Left forelimb (tissue), 1 donor: ENCODE measurements at regions not wholly inside any gene's neighbourhood (a gene's known extent, or its start where the extent isn't known, plus 50 kb on each side); places are given as distances from the start of the nearest gene placed in this dataset.
"Not testable (repeated sequence)": the region's sequence is repeated elsewhere in the genome, so short reads cannot be mapped to it uniquely, and the experiment has no call there.

Experiments used
- DNase-seq: peaks from one replicate; pipeline ENCODE4 v3.0.0-alpha.2; 2018; ENCODE audit warnings: low spot score

DNA sequence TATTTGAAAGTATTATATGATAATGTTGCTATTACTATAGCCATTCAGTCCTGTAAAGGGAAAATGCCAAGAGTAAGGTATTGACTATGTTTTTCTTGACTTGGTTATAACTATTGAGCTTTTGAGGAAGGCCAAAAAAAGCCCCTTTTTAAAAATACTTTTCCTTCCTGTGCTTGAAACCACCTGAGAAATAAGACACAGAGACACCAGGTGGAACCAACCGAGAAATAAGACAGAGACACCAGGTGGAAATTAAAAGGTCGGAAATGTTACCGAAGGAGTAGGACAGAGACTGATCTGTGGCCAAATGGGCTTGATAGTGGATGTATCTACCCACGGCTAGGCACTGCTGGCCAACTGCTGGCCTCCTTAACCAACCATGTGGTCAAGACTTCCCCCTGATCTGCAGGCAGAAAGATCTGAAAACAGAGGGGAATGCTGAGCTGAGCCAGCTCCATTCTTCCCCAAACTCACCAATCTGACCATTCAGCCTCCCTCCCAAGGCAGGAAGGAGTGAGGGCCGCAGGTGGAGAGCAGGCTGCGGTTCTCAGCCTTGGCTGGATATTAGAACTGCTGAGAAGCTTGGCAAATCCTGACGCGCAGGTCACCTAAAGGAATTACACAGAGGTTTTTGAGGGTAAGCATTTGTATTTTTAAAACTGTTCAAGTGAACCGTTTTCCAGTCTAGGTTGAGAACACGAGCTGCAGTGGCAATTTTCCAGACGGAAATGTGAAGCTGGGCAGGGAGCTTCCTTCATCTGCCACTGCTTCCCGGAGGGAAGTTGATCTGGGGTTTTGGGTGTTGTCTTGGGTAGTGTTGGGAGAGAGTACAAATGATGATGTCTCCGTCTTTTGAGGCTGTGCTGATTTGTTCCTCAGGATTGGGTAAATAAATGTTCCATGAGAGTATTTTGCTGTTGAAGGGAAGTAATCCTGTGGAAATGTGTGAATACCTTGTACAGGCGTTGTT, 121.7 kb upstream of the EXOC2 start:
- no peak for DNase-seq

DNA sequence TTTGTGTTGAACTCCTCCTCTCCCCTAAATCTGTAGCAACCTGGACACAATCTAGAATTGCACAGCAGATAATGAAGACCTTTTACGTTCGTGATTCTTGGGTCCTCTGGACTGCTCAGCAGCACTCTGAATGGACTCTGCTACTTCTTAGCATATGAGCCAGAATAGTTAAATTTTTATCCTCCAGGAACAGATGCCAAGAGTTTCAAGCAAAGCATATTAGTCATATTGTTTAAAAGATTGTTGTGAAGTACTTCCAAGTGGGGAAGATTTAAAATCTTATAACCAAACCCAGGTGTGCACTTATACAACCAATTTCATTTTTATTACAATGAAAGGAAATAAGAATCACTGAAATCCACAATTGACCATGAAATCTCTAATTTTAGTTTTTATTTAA, 118.9 kb upstream of the EXOC2 start:
- DNase-seq = no peak

DNA sequence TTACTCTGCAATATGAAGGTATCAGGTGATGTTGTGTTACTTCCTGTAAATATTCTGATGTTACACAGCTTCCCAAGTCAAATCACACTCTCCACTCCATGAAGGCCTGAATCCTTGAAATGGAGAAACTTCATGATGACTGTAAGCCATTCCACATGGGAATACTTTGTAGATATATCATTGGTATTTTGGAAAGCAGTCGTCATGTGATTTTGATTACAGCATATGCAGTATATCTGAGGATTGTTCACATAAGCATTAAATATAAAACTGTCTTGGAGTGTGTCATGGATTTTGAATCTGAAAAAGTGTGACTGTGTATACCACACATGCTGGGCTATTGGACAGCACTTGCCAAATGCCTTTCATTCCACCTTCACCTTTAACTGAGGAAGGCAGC, 118.3 kb upstream of the EXOC2 start:
- DNase-seq = no peak

DNA sequence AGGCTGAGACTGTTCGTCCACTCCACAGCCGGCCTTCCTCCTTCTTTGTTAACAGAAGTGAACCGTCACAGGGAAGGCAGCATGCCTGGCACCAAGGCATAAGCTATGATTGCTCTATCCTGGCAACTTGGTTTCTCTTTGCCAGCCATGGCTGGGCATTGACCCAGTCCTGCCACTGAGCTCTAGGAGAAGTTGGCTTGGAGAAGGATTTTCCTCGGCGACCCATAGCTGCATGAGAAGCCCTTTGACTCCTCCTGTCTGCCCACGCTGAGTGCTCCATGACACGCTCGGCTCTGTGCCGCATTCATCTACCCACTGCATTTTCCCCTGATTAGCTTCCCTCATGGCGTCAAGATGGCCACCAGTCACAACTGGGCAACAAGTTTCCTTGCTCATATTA, 111.8 kb upstream of the EXOC2 start:
- no peak for DNase-seq

DNA sequence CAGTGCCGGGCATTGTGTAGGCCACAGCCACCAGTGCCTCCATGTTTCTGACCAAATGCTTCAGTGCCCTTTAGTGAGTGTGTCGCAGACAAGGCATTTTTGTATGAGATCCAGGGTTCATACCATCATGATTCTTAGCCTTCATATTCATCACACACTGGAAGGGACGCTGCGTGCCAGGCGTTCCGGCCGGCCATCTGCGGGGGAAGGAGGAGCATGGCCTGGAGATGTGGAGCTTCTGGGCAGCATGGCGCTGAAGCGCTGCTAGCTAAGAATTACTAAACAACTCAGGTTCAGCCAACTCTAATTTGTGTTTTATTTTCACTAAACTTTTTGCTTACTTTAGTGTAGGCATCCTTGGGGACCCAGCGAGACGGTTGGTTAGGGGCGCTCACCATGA, 111.4 kb upstream of the EXOC2 start:
- DNase-seq = no peak

DNA sequence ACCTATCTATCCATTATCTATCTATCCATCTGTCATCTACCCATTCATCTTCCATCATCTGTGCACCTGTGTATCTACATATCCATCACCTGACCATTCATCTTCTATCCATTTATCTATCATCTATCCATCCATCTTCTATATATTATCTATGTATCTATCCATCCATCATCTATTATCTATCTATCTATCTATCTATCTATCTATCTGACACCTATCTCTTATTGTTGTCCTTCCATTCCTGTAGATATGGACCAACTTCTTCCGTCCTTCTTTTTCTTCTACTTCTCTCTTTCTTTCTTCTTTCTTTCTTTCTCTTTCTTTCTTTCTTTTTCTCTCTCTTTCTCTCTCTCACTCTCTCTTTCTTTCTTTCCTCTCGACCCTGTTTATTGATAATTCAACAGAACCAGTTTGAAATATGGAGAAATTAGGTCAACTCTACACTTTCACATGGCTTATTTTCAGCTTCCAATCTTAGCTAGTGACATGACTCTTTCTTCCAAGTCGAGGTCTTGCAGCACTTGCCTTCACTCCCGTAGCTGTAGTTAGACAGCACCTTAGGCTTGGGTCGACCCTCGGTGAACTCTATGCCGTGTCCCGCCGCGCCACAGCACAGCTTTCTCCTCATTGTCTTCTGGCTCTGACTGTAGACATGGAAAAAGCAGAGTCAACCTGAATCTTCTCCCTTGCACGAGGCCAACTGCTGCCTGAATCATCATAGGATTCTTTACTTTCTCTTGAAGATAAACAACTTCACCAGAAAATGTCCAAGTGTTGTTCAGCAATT, 110.4 kb upstream of the EXOC2 start:
- DNase-seq = no peak

DNA sequence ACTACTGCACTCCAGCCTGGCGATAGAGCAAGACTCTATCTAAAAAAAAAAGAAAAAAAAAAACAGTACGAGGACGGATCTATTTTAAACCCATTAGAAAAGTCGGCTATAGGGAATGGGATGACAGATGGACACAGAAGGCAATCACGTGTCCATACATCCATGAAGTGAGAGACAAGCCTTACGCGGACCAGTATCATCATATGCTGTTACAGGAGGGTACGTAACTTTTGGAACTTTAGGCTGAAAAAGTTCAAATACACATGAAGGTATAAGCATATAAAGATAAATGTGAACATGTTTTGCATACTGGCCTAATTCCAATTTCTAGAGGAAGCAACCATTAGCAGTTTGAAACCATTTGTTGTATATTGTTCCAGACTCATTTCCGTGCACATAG, 109.8 kb upstream of the EXOC2 start:
- DNase-seq = no peak

DNA sequence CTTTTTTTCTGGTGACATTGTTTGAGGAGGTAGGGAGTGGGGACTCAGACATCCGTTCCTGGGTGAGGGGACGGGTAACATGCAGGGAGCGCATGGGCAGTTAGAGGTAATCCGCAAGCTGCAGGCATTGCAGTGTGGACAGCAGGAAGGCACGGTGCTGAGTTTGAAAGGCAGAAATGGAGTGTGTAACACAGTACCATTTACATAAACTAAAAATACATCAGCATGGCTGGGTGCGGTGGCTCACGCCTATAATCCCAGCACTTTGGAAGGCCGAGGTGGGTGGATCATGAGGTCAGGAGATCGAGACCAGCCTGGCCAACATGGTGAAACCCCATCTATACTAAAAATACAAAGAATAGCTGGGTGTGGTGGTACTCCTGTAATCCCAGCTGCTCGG, 109.3 kb upstream of the EXOC2 start:
- DNase-seq = not testable (repeated sequence)

DNA sequence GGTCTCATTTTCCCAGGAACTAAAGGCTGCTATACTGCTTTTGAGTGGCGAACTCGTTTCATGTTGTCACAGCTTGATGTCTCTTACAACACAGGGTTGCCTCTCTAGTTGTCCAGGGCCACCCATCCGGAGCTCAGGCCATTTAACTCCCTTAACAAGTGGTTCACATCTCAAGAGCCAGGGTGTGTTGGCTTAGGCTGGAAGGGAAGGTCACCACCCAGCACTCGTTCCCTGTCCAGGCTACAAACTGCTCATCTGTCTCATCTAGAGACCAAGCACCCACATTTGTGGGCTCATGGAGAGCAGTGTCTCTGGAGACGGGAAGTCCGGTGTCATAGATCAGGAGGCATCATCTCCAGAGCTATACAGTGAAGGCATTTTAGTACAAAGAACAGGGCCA, 106.8 kb upstream of the EXOC2 start:
- no peak for DNase-seq

DNA sequence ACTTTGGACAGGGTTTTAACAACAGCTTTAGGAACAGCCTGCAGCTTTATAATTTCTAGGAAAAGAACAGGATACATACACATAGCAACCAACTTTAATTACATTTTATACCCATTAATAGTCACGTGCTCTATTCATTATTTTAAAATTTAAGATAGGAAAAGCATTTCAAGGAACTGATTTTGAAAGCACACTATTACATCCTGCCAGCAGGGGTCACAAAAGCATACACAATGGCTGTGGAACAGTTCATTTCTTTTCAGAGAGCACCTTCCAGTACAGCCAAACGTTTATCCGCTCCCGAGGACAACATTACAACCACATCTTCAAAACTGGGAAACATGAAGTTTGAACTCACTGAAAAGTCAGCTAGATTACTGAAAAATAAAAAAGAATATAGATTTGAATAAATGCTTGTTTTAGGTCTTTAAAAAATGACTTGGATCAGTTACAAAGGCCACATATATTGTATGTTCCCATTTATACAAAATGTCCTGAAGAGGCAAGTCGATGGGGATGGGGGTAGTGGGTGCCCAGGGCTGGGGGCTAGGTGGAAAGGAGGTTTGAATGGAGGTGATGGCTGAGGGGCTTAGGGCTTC, 104.6 kb upstream of the EXOC2 start:
- no peak for DNase-seq

DNA sequence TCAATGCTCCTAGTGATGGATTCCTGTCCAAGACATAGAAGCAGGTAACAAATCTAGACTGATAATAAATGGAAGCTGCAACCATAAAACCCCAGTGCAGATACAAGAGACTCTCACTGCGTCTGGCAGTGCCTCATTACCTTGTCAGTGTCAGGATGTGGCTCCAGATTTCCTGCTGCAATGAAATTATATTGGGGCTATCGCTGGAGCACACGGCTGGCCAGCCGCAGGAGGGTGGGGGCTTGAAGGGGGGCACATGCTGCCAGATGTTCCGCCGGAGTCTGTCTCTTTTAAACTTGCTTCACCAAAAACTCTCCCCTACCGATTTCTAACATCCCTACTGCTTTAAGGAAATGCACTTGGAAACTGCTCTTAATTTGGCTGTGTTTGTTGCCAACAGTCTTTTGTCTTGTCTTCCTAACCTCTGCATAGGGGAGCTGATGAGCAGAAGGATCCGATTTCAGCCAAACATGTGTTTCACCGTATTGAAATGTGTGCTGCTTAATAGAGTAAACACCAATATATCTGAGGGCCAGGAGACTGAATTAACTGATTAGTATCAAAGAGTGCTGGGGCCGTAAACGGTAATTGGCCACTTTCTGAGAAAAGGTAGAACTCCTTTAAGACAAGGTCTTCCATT, 102.2 kb upstream of the EXOC2 start:
- no peak for DNase-seq

DNA sequence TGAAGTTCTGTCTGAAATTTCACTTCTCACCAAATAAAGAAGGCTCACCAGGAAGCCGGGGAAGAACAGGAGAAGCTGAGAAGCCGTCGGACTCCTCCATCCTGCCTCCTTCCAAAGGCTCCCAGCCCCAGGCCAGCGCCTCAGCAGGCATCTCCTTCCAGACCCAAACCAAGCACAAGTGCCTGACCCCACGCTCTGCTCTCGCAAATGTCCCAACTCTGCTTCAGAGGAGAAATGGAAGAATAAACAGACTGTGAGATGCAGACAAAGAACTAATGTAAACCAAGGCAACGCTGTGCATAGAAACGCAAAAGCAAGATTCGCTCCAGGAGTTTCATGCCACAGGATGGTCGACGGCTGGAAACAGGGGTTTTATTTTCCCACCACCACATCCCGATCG, 100.3 kb upstream of the EXOC2 start:
- no peak for DNase-seq

DNA sequence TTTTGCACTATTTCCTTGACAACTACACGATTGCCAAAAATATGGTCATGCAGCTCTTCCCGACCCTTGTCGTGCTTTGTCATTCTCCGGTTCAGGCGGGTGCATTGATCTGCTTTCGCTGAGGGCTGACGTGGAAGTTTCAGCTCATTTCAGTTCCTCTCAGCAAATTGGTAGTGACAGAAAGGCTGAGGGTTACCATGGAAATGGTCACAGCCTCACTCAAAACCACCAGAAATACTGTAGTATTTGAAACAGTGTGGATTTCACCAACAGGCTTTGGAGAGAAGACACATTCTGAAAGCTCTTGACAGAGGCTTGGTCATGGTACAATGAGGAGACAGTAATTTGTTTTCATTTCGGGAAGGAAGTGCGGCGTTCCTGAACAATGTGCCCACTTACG, 99.7 kb upstream of the EXOC2 start:
- DNase-seq = no peak

DNA sequence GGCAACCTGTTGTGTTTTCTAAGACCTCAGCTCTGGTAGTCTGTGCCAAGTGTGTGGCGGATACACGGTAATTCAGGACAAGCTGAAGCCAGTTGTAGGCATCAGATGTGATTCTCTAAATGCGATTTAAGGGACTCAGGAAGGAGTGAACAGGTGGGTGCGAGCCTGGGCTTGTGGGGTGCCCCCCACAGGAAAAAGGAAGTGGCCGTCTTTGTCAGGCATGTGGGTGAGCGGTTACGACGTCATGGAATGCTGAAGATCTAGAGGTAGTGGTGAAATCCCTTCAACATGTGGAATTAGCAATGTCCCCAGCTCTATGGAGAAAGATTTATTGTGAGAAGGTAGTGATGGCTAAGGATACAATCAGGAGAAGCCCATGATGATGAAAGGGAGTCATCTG, 95.1 kb upstream of the EXOC2 start:
- DNase-seq = no peak

DNA sequence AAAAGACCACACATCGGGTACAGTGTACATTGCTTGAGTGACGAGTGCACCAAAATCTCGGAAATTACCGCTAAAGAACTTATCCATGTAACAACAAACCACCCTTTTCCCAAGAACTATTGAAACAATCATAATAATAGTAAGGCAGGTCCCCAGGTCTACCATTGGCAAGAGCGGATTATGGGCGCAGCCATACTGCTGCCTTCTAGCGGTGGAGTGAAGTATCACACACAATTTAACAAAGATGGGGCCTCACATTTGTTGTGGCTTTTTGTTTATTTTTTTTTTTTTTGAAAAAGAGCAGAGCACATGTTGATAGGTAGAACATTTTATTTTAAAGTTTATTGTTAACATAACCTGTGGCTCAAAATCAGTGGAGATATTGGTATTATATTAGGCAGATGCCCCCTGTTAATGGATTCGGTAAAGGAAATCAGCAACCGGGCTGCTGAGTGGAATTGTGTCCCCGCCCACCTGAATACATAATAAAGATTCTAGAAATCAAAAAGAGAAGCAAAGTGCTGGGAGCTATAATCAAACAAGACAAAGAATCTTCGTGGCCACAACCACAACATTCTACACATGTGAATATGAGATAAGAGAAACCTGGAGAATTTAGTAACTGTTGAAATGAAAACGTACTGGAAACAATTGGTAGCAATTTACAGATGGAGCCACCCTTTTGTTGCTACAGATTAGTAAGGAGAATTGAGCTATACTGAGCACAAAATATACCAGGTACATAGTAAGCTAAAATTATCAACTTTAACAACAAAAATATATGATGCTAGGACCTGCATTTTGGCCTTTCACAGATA, 94.2 kb upstream of the EXOC2 start:
- DNase-seq = no peak

DNA sequence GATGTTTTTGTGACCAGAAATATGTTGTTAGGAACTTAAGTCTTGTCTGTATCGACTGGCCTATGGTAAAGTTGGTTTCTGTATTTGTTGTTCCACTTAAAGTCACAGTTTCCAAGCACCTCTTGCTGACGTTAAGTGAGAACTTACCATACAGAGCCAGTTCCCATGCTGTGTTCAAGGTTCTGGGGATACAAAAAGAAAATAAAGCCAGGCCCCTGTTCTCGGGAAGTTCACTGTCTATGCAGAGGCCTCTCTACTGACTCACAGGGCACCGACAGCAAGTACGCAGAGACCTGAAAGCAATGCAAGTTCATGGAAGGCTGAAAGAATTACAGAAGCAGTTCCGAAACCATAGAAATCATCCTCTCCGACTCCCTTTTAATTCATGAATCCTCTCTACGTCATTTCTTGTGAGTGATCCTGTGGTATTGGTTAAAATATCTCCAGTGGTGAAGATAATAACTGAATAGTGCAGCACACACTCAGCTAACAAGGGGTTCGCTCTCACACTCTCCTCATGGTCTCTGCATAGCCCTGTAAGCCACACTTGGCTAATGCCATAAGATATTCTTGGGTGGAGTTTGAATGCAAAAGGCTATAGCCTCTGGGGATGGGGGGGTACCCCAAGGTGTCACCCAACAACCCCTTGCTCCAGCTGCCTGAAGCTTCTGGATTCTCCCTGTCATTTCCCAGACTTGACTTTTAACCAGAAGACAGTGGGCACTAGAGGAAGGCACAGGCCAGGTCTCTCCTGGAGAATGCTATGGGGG, 91.2 kb upstream of the EXOC2 start:
- DNase-seq = no peak

DNA sequence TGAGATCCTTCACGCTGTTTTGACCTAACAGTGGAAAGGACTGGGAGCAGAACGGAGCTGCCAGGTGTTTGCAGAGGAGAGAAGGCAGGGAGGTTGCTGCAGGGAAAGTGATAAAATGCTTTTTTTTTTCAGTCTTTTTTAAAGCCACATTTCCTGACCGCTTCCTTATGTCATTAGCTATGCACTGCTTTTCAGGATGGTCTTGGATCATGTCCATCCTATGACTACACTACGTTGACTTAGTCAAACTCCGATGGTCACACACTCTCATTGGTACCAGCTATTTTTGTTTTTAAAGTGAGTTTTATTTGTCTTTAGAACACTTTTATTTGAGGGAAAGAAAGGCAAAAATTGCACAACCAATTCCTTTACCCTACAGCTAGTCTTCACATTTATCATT, 89.2 kb upstream of the EXOC2 start:
- DNase-seq = no peak

DNA sequence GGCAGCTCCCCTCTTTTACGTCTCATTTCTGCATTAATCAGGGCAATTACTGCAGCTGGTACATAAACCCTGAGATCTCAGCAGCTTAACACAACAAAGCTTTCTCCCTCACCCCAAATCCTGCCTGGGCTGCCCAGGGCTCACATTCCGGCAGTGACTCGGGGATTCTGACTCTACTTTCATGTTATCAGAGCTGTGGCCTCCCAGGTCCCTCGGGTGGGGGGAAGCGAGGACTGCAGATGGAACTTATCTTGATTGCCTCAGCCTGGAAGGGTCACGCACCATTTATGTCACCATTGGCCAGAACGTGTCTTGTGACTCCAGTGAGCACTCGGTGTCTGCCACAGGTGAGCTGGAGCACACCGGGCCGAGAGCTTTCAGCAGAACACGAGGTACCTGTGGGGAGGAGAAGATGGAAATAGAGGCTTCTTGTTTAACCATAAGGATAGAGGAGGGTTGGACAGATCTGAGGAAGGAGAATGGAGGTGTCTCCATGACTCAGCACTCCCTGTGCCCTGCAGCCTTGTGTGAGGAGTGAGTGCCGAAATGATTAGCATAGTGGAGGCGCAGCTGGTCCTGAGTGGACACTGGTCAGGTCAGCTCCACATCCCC, 88.5 kb upstream of the EXOC2 start:
- no peak for DNase-seq

DNA sequence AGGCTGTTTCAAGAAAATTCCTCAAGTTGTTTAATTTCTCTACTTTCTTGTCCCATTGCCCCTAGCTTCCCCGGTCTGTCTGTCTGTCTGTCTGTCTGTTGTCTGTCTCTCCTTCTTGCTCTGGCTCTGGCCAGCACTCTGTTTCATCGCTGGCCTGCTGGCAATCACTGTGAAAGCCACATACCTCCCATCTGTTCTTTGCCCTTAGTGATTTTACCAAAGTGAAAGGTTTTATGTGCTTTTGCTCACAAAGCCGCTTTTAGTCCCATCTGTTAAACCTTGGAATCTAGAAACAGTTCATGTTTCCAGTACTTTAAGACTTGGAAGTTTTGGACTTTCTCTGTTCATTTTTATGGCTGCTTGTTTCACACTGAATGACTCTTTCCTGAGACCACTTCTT, 87.8 kb upstream of the EXOC2 start:
- DNase-seq = no peak

DNA sequence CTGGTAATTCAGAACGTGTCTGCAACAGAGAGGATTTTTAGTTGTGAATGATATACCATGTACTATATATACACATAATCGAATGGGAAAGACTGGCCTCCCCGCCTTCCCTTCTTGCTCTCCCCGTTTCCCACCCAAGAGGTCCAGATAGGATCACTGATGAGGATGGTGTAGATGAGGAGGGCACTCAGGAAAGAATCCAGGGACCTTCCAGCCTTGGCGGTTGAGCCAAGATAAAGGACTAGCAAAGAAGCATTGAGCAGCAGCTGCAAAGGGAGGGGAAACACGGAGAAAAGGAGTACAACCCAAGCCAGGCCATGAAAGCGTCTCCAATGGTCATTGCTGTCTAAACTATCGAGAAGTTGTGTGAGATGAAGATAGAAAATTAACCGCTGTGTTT, 84.0 kb upstream of the EXOC2 start:
- DNase-seq = no peak
